SK-MEL-5 (cell line): ENCODE measurements at regions not wholly inside any gene's neighbourhood (a gene's known extent, or its start where the extent isn't known, plus 50 kb on each side); places are given as distances from the start of the nearest gene placed in this dataset.

Source experiments
- DNase-seq: peaks from one replicate; pipeline ENCODE4 v3.0.0-alpha.2; 2016; ENCODE audit warnings: low read depth, low spot score
- in situ Hi-C: cut with HindIII; loops from 2 replicates; pipeline ENCODE4 v1.10.0; 2016; ENCODE audit warnings: low sequenced_read_pairs, high pct_unique_total_duplicates, low pct_unique_long_range_greater_than_20kb

- in situ Hi-C loops, result no loop called here
- DNase-seq, result no peak
Measured at GRCh38 chr5:180411948-180412347, 58.8 kb upstream of the GFPT2 start.

- DNase-seq, result no peak
- in situ Hi-C loops, result no loop called here
Measured at GRCh38 chr5:180414176-180414575, 61.0 kb upstream of the GFPT2 start.

DNA sequence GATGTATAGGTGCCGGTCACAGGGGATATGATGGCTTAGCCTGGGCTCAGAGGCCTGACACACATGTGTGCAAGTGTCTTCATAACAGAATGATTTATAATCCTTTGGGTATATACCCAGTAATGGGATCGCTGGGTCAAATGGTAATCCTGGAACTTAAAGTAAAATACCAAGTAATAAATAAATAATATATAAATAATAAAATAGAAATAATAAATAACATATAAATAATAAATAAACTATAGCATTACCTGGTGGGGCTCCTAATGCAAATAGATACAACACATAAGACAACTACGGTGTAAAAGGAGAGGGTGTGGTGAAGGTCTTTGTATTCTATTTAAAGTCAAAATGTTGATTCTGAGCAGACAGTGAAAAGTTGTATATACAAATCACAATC lies 68.5 kb upstream of the GFPT2 start:
- DNase-seq, result no peak
- in situ Hi-C loops, result no loop called here

DNA sequence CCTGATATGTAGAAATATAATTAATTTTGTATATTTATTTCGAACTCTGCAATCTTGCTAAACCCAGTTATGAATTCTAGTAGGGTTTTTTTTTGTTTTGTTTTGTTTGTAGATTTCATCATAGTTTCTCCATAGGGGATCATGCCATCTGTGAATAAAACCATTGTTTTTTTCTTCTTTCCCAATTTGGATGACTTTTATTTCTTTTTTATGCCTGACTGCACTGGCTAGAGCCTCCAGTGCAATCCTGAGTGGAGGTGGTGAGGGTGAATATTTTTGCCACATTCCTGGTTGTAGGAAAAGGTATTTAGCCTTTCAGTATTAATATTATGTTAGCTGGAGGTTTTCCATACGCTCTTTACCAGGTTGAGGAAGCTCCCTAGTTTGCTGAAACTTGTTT lies 70.0 kb upstream of the GFPT2 start:
- in situ Hi-C loops, result no loop called here
- peak; percentile 17 for DNase-seq

DNA sequence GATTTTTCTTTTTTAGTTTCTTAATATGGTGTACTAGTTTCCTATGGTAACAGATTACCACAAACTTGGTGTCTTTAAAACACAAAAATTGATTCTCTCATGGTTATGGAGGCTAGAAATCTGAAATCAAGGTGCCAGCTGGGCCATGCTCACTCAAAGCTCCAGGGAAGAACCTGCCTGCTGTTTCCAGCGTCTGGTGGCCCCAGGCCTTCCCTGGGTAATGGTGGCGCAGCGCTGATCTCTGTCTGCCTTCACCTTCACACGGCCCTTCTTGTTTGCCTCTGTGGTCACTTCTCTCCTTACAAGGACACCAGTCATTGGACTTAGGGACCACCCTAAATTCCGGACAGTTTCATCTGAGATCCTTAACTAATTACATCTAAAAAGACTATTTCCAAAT lies 70.5 kb upstream of the GFPT2 start:
- in situ Hi-C loops, result no loop called here
- no peak for DNase-seq

GRCh38 chr5:180424094-180424493 lies 70.1 kb upstream of the CNOT6 start:
- in situ Hi-C loops, result no loop called here
- DNase-seq, result no peak

DNA sequence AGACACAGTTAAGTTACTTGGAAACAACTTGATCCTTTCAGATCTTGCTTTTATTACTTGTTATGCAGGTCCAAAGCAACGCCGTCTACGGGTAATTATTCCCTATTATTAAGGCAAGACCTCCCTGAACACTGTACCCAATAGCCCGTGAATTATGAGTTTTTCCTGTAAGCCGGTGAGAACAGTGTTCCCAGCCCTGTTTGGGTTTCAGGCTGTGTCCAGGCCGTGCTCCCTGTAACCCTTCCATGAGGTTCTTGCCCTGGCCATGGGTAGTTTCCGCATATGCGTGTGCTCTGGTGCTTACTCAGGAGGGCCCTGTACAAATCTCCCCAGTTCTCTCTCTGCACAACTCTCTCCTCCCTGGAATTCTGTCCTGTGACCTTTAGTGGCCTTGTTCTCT lies 65.6 kb upstream of the CNOT6 start:
- DNase-seq, result no peak
- in situ Hi-C loops, result no loop called here

DNA sequence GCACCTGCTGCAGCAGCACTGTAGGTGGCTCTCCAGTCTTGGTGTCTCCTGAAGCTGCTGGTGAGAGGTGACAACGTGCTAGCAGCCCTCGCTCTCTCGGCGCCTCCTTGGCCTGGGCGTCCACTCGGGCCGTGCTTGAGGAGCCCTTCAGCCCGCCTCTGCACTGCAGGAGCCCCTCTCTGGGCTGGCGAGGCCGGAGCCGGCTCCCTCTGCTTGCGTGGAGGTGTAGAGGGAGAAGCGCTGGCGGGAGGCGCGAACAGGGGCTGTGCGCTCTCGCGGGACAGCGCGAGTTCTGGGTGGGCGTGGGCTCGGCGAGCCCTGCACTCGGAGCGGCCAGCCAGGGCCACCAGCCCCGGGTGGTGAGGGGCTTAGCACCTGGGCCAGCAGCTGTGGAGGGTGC lies 62.2 kb upstream of the CNOT6 start:
- no peak for DNase-seq
- in situ Hi-C loops, result no loop called here

DNA sequence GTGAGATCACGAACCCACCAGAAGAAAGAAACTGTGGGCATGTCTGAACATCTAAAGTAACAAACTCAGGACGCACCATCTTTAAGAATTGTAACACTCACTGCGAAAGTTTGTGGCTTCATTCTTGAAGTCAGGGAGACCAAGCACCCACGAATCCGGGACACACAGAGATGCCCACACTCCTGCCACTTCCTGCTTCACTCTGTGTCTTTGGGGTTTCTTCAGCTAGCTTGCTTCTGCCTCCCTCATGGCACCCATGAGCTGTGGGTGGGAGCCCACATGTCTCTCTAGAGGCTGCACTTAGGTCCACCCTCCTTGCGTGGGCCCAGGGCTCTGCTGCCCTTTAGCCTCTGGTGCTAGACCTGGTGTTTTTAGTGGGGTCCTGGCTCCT lies 61.2 kb upstream of the CNOT6 start:
- in situ Hi-C loops, result no loop called here
- DNase-seq, result no peak

DNA sequence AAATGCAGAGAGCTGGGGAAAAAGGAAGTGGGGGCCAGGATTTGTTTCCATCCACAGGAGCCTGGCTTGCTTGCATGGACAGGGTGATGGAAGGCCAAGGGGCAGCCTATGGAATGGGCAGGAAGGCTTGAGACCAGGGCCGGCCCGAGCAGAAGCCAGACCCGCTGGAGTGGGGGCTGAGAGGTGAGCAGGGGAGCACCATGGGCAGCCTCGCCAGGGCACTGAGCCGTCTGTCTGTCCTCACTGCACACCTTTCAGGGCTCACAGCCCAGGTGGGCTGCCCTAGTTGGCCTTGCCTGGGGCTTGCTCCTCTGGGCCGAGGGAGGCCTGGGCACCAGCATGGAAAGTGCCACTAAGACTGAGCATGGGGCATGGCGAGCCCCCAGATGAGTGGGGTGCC lies 58.6 kb upstream of the CNOT6 start:
- no peak for DNase-seq
- in situ Hi-C loops, result no loop called here

GRCh38 chr5:180436275-180436674 lies 57.9 kb upstream of the CNOT6 start:
- in situ Hi-C loops, result no loop called here
- no peak for DNase-seq

GRCh38 chr5:180436936-180437335 lies 57.2 kb upstream of the CNOT6 start:
- in situ Hi-C loops, result no loop called here
- DNase-seq, result no peak

DNA sequence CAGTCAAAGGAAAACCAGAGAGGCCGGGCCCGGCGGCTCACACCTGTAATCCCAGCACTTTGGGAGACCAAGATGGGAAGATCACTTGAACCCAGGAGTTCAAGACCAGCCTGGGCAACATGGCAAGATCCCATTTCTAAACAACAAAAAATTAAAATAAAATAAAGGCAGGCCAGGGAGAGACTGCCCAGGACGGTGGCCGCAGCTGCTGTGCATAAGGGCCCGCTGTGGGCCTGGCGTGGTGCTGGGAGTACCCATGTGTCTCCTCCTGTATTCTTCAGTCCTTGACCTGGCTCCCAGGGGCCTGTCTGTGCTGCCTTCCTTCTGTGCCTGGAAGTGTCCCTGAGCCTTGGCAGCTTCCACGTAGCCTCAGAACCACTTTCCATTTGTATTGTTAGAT lies 56.8 kb upstream of the CNOT6 start:
- in situ Hi-C loops, result no loop called here
- DNase-seq, result no peak

GRCh38 chr5:180438785-180439780 lies 55.1 kb upstream of the CNOT6 start:
- no peak for DNase-seq
- in situ Hi-C loops, result no loop called here

DNA sequence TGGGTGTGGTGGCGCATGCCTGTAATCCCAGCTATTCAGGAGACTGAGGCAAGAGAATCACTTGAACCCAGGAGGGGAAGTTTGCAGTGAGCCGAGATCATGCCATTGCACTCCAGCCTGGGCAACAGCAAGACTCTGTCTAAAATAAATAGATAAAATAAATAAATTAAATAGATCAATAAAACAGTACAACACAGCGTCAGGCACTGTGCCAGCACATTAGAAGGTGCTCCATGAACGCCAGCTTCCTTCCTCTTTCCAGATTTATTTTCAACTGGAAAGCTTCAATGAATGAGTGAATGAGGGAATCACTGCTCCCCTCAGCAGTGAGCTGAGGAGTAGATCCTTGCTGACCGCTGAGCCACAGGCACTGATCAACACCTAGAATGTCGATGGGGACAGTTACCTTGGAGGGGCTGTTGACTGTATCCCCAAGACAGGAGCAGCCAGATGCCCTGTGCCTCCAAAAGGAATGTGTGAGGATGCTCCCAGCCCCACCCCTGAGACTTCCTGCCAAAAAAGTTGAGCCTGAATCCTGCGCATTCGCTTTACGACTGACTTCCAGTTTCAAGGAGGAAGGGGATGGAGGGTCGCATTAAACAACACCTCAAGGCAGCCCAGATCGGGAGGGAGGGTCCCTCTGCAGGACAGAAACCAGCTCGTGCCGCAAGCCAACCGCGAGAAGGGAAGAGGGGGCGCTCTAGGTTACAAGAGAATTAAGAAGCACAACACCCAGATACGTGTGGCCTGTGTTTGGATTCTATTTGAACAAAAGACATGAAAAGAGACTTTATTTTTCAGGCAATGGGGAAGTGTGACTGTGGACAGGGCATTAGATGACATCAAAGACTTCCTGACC lies 54.0 kb upstream of the CNOT6 start:
- DNase-seq, result no peak
- in situ Hi-C loops, result no loop called here

GRCh38 chr5:180441564-180442051 lies 52.6 kb upstream of the CNOT6 start:
- in situ Hi-C loops, result no loop called here
- DNase-seq, result no peak
